ENCODE measurements at regions not wholly inside any gene's neighbourhood (a gene's known extent, or its start where the extent isn't known, plus 50 kb on each side); places are given as distances from the start of the nearest gene placed in this dataset.
"Not testable (repeated sequence)": the region's sequence is repeated elsewhere in the genome, so short reads cannot be mapped to it uniquely, and the experiment has no call there.

DNA sequence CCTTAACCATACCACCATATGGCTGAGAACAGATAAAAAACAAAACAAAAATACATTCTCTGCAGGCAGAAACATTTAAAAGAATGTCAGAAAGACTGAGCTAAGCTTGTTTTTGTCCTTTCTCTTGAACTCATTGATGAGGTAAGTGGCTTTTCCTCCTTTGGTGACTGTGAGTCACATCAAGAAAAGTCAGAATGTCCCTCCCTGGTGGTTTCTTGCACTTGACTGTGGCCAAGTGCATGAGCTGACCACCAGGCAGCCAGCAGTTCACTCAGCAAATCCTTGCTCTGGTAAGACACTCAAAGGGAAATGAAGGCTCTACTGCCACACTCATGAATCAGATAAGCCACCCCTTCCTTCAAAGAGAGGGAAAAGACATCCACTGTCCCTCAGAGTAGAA, 970.9 kb downstream of the TAF11L14 start:
- POLR2A ChIA-PET: no interaction called here
- H3K27ac Mint-ChIP-seq: no peak overlapping the region
- H3K4me3 Mint-ChIP-seq: no peak overlapping the region
- H3K4me1 Mint-ChIP-seq: no peaks in the 10 kb centered on the region
- CTCF ChIA-PET: no interaction called here
- H3K36me3 Mint-ChIP-seq (ENCODE audit: low read depth): no peaks in the 10 kb centered on the region
- peaks cover 2% of the 10 kb centered on the region for H3K9me3 Mint-ChIP-seq
- H3K27me3 Mint-ChIP-seq: no peaks in the 10 kb centered on the region
- DNase-seq: no peak

DNA sequence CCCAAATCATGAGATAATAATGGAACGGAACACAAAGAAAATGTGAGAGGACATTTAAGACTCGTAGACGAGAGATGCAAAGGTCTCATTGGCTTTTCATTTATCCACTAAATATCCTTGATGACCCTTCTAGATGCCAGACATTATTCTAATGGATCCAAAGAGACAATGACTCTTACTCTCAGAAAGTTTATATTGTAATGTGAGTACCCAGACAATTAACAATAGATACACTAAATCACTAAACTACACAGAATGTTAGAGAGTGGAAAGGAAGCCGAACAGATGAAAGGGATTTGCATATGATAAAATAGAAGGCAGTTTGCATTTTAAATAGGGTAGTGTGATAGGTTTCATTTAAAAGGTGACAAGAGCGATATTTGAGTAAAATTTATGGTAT, 973.3 kb downstream of the TAF11L14 start:
- Mint-ChIP-seq H3K4me1 (no peaks in the 10 kb centered on the region), H3K4me3 (no peak overlapping the region), H3K27ac (no peak overlapping the region), H3K9me3 (no peaks in the 10 kb centered on the region), H3K36me3 (ENCODE audit: low read depth) (no peaks in the 10 kb centered on the region), H3K27me3 (no peaks in the 10 kb centered on the region)
- no peak for DNase-seq
- POLR2A ChIA-PET: no interaction called here
- CTCF ChIA-PET: no interaction called here

GRCh38 chr5:18617191-18617590, 982.9 kb downstream of the TAF11L14 start:
- H3K36me3 Mint-ChIP-seq (ENCODE audit: low read depth); H3K4me1 Mint-ChIP-seq; DNase-seq; H3K4me3 Mint-ChIP-seq; POLR2A ChIA-PET; CTCF ChIA-PET; H3K27me3 Mint-ChIP-seq; H3K27ac Mint-ChIP-seq: not testable (repeated sequence)
- H3K9me3 Mint-ChIP-seq: peaks cover 15% of the 10 kb centered on the region

- H3K36me3 Mint-ChIP-seq (ENCODE audit: low read depth): no peaks in the 10 kb centered on the region
- ChIA-PET CTCF (no interaction called here), POLR2A (no interaction called here)
- no peak overlapping the region for H3K4me3 Mint-ChIP-seq
- H3K9me3 Mint-ChIP-seq: peaks cover 8% of the 10 kb centered on the region
- H3K27me3 Mint-ChIP-seq: no peaks in the 10 kb centered on the region
- H3K27ac Mint-ChIP-seq: no peak overlapping the region
- DNase-seq: no peak
- H3K4me1 Mint-ChIP-seq: no peaks in the 10 kb centered on the region
Measured at GRCh38 chr5:18630458-18631045, 996.3 kb downstream of the TAF11L14 start.

DNA sequence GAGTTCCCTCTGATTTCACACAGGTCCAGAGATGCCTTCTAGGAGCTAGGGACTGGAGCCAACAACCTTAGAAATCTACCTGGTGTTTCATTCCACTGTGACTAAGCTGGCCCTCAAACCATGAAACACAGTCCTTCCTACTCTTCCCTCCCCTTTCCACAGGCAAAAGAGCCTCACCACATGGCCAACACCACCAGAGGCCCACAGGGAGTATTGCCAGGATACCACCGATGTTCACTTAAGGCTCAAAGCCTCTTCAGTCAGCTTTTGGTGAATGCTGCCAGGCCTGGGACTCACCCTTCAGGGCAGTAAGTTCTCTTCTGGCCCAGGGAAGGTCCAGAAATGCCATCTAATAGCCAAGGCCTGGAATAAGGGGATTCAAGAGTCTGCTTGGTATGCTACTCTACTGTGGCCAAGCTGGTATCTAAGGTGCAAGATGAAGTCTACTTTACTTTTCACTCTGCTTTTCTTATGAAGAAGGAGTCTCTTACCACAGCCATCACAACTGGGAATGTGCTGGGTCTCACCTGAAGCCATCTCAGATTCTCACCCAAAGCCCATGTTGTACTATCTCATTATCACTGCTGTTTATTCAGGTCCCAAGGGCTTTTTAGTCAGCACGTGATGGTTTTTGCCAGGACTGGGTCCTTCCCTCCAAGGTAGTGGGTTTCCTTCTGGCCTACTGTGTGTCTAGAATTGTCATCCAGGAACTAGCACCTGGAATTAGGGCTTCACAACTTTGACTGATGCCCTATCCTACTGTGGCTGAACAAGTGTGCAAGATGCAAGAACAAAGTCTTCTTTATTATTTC, 1018.4 kb downstream of the TAF11L14 start:
- Mint-ChIP-seq H3K36me3 (ENCODE audit: low read depth) (no peaks in the 10 kb centered on the region), H3K9me3 (peaks cover 10% of the 10 kb centered on the region), H3K27ac (no peak overlapping the region), H3K4me3 (no peak overlapping the region), H3K27me3 (no peaks in the 10 kb centered on the region), H3K4me1 (no peaks in the 10 kb centered on the region)
- DNase-seq: no peak
- ChIA-PET CTCF (no interaction called here), POLR2A (no interaction called here)

DNA sequence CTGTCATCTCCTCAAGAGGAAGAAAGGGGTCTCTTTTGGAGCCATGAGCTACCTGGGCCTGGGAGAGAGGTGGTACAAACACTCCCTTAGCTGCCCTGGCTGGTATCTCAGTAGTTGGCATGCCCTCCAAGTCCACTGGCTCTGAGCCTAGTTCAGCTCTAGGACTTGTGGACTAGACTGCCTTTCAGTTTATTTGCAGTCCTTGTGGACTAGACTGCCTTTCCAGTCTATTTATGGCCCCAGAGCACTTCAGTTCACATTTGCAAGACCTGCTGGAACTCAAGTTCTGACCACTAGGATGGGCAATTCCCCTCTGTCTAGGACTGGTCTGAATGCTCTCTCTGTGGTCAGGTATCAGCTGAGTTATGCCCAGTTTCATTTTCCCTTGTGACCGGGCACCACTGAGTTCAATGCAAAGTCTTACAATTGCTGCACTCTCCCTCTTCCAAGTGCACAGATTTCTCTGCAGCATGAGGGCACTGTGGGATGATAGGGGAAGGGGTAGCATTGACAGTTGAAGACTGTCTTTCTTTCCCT, 1019.0 kb downstream of the TAF11L14 start:
- peaks cover 10% of the 10 kb centered on the region for H3K9me3 Mint-ChIP-seq
- H3K36me3 Mint-ChIP-seq (ENCODE audit: low read depth): no peaks in the 10 kb centered on the region
- H3K4me3 Mint-ChIP-seq: no peak overlapping the region
- CTCF ChIA-PET: no interaction called here
- H3K27ac Mint-ChIP-seq: no peak overlapping the region
- no peaks in the 10 kb centered on the region for H3K27me3 Mint-ChIP-seq
- no peaks in the 10 kb centered on the region for H3K4me1 Mint-ChIP-seq
- no peak for DNase-seq
- POLR2A ChIA-PET: no interaction called here

GRCh38 chr5:18660511-18660910, 1026.3 kb downstream of the TAF11L14 start:
- H3K4me1 Mint-ChIP-seq: no peaks in the 10 kb centered on the region
- ChIA-PET POLR2A (no interaction called here), CTCF (no interaction called here)
- H3K36me3 Mint-ChIP-seq (ENCODE audit: low read depth): no peaks in the 10 kb centered on the region
- DNase-seq: no peak
- no peak overlapping the region for H3K27ac Mint-ChIP-seq
- no peaks in the 10 kb centered on the region for H3K27me3 Mint-ChIP-seq
- H3K4me3 Mint-ChIP-seq: no peak overlapping the region
- no peaks in the 10 kb centered on the region for H3K9me3 Mint-ChIP-seq

GRCh38 chr5:18662231-18662630, 1028.0 kb downstream of the TAF11L14 start:
- no peaks in the 10 kb centered on the region for H3K4me1 Mint-ChIP-seq
- H3K4me3 Mint-ChIP-seq: no peak overlapping the region
- no peaks in the 10 kb centered on the region for H3K36me3 Mint-ChIP-seq (ENCODE audit: low read depth)
- ChIA-PET POLR2A (no interaction called here), CTCF (no interaction called here)
- H3K27me3 Mint-ChIP-seq: no peaks in the 10 kb centered on the region
- H3K9me3 Mint-ChIP-seq: no peaks in the 10 kb centered on the region
- no peak overlapping the region for H3K27ac Mint-ChIP-seq
- no peak for DNase-seq

DNA sequence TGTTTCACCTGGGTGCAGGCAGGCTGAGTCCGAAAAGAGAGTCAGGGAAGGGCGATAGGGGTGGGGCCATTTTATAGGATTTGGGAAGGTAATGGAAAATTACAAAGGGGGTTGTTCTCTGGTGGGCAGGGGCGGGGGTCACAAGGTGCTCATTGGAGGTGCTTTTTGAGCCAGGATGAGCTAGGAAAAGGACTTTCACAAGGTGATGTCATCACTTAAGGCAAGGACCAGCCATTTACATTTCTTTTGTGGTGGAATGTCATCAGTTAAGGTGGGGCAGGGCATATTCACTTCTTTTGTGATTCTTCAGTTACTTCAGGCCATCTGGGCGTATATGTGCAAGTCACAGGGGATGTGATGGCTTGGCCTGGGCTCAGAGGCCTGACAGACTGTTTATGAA, 1040.0 kb downstream of the TAF11L14 start:
- H3K27me3 Mint-ChIP-seq; H3K4me1 Mint-ChIP-seq; DNase-seq; H3K27ac Mint-ChIP-seq; H3K4me3 Mint-ChIP-seq; H3K36me3 Mint-ChIP-seq (ENCODE audit: low read depth); CTCF ChIA-PET; POLR2A ChIA-PET; H3K9me3 Mint-ChIP-seq: not testable (repeated sequence)

DNA sequence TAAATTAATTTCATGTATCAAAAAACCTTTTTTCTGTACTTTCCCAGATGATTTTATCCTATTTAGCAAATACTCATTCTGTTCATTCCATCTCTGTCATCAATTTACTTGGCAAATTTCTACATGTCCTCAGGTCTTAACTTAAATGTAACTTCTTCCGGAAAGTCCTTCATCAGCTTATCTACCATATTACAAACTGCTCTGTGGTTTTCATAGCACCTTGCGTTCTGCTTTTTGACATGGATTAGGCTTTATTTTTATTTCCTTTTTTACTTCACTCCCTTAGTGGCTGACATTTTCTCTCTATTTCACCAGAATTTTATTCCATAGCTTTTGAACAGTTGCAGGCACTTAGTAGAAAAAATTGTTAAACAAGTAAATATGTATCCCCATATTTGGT, 1040.8 kb downstream of the TAF11L14 start:
- DNase-seq: no peak
- Mint-ChIP-seq H3K27ac (no peak overlapping the region), H3K36me3 (ENCODE audit: low read depth) (no peaks in the 10 kb centered on the region), H3K9me3 (peaks cover 3% of the 10 kb centered on the region), H3K4me3 (no peak overlapping the region), H3K27me3 (no peaks in the 10 kb centered on the region), H3K4me1 (no peaks in the 10 kb centered on the region)
- ChIA-PET CTCF (no interaction called here), POLR2A (no interaction called here)

GRCh38 chr5:18686253-18686652, 1052.0 kb downstream of the TAF11L14 start:
- H3K27me3 Mint-ChIP-seq: no peaks in the 10 kb centered on the region
- H3K27ac Mint-ChIP-seq: no peak overlapping the region
- ChIA-PET POLR2A (no interaction called here), CTCF (interaction anchor here (0.9 kb wide), 1 partner anchor 13 kb away, joined by 3 read pairs; no protein-coding TSS in a partner anchor)
- H3K9me3 Mint-ChIP-seq: no peaks in the 10 kb centered on the region
- H3K36me3 Mint-ChIP-seq (ENCODE audit: low read depth): no peaks in the 10 kb centered on the region
- no peaks in the 10 kb centered on the region for H3K4me1 Mint-ChIP-seq
- H3K4me3 Mint-ChIP-seq: no peak overlapping the region
- DNase-seq: no peak

- ChIA-PET CTCF (no interaction called here), POLR2A (no interaction called here)
- no peak overlapping the region for H3K27ac Mint-ChIP-seq
- DNase-seq: no peak
- no peaks in the 10 kb centered on the region for H3K36me3 Mint-ChIP-seq (ENCODE audit: low read depth)
- H3K4me1 Mint-ChIP-seq: no peaks in the 10 kb centered on the region
- no peaks in the 10 kb centered on the region for H3K9me3 Mint-ChIP-seq
- no peak overlapping the region for H3K4me3 Mint-ChIP-seq
- H3K27me3 Mint-ChIP-seq: no peaks in the 10 kb centered on the region
Measured at GRCh38 chr5:18687429-18687828, 1053.2 kb downstream of the TAF11L14 start.

DNA sequence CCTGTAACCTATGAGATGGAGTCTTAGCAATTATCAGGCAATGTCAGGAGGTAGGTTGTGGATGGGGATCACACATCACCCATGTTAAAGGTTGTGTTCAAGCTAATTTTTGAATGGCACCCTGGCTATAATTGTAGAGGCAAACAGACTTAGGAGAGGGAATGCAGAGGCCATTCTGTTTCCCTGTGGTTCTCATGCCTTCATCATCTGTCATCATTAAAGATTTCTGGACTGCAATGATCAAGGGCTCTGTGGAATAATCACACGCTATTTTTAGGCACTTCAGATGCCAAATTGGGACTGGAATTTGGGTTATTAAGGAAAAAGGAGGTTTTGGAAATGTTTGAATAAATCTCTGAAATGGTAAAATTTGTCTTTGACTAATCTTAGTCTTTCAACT, 1065.4 kb downstream of the TAF11L14 start:
- POLR2A ChIA-PET: no interaction called here
- H3K36me3 Mint-ChIP-seq (ENCODE audit: low read depth): no peaks in the 10 kb centered on the region
- H3K4me3 Mint-ChIP-seq: no peak overlapping the region
- CTCF ChIA-PET: interaction anchor here (0.9 to 1.2 kb wide), 2 partner anchors 13 to 42 kb away, joined by 3 read pairs; no protein-coding TSS in a partner anchor
- no peaks in the 10 kb centered on the region for H3K9me3 Mint-ChIP-seq
- peaks cover 11% of the 10 kb centered on the region for H3K4me1 Mint-ChIP-seq
- H3K27me3 Mint-ChIP-seq: no peaks in the 10 kb centered on the region
- no peak overlapping the region for H3K27ac Mint-ChIP-seq
- DNase-seq: no peak

- POLR2A ChIA-PET: no interaction called here
- CTCF ChIA-PET: no interaction called here
Measured at GRCh38 chr5:18702821-18703220, 1068.6 kb downstream of the TAF11L14 start.

More at GRCh38 chr5:18702821-18703220, 1068.6 kb downstream of the TAF11L14 start:
- no peak for DNase-seq
- Mint-ChIP-seq H3K27me3 (no peaks in the 10 kb centered on the region), H3K36me3 (ENCODE audit: low read depth) (no peaks in the 10 kb centered on the region), H3K4me1 (peaks cover 10% of the 10 kb centered on the region), H3K4me3 (no peak overlapping the region), H3K9me3 (no peaks in the 10 kb centered on the region), H3K27ac (no peak overlapping the region)
